Iris pigment epithelial cell (primary cell): ENCODE measurements at regions not wholly inside any gene's neighbourhood (a gene's known extent, or its start where the extent isn't known, plus 50 kb on each side); places are given as distances from the start of the nearest gene placed in this dataset.
"Not testable (repeated sequence)": the region's sequence is repeated elsewhere in the genome, so short reads cannot be mapped to it uniquely, and the experiment has no call there.

Experiments used
- DNase-seq: peaks from one replicate; pipeline ENCODE4 v3.0.0-alpha.2; 2011; ENCODE audit warnings: low read depth

DNA sequence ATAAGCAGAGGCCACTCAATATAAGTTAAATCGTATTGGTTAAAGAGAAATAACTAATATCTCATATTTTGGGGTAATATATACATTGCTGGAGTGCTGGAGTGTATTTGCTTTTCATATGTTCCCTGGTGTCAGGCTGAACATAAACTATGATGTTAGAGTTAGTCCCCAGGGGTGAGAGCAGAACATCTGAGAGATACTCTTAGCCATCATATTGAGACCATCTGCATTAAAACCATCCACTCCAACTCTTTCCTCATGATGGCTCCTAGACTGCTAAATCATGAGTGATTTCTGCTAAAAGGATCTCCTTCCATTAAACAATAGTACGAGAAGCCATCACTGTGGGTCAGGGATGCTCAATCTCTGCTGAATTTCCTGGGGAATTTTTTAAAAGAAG, 436.2 kb downstream of the DTWD2 start:
- no peak for DNase-seq

- no peak for DNase-seq
These were observed 436.6 kb downstream of the DTWD2 start for GRCh38 chr5:118551716-118552115.

GRCh38 chr5:118551031-118551430, 437.3 kb downstream of the DTWD2 start:
- DNase-seq = no peak

DNA sequence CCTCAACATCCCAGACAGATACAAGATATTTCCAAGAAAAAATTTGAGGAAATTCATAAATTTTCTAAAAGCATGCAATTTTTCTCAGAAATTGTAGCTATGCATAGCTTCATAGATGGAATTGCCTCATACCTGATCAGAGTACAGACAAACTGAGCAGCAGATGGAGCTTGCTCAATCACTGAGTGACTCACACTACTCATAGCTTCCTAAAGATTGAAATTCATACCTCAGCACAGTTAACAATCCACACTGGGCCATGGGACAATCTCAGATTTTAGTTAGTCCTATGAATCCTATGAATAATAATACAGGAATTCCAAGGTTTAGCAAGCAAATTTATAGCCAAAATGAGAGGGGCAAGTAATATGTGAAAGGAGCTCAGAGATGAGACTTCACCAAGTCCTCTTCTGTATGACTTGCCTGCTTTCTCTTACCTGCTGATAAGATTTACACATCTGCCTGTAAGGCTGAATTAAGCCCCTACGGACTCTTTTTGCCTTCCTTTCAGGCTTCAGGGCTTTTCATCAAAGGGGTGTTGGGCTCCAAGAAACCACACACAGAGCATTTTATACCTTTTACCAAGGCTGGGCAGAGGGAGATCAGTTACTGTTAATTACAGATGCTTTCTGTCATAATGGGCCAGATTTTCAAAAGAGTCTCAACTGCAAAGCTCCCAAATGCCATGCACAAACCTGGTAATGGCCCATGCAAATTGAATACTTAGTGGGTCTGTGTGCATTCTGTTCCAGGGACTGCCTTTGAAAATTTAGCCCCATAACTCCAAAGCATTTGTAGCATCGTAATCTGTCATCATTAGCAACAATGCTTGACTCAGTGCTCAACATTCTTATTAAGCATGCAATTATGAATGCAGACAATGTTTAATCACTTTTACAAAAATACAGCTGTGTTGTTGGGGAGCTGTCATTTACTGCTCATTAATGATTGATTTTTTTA, 439.3 kb downstream of the DTWD2 start:
- DNase-seq = peak; percentile 51

DNA sequence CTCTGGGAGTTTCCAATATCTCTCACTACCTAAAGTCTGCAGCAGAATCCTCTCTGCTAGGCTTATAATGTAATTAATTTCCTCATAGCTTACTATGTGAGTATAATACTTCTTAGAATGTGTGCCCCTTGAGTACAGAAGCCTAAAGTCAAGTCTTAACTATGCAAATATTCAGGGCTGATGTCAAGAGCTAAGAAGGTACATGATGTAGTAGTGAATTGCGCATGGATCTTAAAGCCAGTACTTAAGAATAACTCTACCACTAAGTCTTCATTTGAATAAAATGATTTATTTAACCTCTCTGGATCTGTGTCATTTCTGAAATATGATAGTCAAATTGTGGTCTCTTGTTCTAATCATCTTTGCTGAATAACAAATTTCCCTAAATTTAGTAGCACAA, 442.9 kb downstream of the DTWD2 start:
- no peak for DNase-seq

- DNase-seq = no peak
These were observed 443.4 kb downstream of the DTWD2 start for GRCh38 chr5:118544887-118545449.

DNA sequence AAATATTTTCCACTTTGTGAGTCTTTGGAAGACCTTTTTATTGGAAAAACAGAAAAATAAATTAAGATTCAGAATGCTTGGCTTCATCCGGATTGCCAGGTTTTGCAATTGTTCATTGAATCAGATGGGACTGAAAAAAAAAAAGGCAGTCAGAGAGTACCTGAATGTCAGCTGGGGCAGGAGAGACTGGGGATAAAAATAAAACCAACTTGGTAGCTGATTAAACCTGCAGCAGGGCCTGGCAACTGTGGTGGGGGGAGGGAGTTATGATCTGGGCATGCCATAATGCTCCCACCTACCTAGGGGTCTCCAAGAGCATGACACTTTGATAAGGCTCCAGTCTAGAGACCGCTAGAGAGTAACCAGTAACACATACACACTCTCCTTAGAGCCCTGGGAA, 454.4 kb downstream of the DTWD2 start:
- DNase-seq = no peak

DNA sequence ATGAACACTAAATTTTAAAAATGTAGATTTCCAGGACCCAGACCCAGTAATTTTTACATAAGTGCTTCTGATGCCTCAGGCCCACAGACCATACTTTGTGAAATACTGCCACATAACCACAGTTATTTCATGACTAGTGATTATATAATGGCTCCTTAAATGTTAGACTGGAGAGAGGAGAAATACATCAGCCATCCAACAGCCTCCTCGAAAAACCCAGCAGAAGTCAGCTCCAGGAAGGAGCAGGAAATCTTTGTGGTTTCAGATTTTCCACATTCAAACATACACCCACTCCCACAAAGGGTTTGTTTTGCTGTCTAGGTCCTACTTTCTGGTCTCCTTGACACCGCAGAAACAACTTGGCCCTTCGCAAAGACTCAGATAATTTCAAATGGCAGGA, 455.2 kb downstream of the DTWD2 start:
- DNase-seq = no peak

DNA sequence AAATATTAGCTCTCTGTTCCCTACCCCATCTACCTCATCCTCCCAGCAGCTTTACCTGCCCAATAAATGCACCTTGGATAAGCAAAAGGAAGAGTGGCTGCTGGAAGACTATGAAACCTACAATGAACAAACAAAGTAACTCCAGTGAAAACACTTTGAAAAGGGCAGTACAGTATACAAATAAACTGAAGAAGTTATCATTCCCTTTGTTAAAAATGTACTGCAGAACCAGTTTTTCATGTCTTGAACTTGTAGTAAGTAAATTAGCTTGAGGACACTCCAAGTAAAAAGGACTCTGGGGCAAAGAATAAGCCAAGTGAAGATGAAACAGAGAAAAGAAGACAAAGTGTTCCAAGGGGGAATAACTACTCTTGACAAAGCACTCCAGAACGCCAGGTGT, 457.1 kb downstream of the DTWD2 start:
- DNase-seq = no peak

DNA sequence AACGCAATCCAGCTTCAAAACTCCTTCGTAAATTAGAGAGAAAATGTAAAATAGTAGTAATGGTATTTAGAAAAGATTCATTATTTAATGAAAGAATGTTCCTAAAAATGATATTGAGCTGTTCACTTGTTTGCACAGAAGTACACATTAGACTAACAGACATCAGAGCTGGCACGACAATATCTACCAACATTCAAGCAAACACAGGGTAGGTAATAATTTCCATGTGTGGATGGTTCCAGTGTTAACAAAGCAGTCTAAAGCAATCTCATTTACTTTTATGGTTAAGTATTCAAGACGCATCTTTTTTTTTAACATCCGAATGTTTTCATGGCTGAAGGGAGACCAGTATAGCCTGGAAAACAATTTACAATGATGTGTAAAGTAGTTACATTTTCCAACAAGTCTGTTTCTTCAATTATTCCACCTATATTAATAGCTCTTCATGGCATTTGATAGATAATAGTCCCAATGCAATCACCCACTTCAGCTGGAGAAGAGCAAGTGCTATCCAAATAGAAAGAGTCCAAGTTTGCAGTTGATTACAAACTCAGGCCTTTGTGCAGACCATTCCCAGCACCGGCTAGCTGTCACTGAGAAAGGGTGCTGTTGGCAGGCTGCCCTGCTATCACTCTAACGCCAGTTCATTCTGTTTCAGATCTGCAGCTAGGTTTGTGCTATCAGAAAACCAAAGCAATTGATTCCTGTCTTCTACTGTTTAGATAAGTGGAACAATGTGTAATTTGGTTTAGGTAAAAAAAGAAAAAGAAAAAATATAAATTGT, 458.8 kb downstream of the DTWD2 start:
- DNase-seq = no peak

- no peak for DNase-seq
These were observed 465.7 kb downstream of the DTWD2 start for GRCh38 chr5:118522626-118523025.

- no peak for DNase-seq
These were observed 467.5 kb downstream of the DTWD2 start for GRCh38 chr5:118520771-118521415.

- no peak for DNase-seq
These were observed 468.9 kb downstream of the DTWD2 start for GRCh38 chr5:118519466-118519865.

- DNase-seq = no peak
These were observed 469.6 kb downstream of the DTWD2 start for GRCh38 chr5:118518720-118519119.

- no peak for DNase-seq
These were observed 476.5 kb downstream of the DTWD2 start for GRCh38 chr5:118511846-118512245.

- no peak for DNase-seq
These were observed 482.0 kb downstream of the DTWD2 start for GRCh38 chr5:118506217-118506852.

- DNase-seq = not testable (repeated sequence)
These were observed 486.1 kb downstream of the DTWD2 start for GRCh38 chr5:118502232-118502631.

DNA sequence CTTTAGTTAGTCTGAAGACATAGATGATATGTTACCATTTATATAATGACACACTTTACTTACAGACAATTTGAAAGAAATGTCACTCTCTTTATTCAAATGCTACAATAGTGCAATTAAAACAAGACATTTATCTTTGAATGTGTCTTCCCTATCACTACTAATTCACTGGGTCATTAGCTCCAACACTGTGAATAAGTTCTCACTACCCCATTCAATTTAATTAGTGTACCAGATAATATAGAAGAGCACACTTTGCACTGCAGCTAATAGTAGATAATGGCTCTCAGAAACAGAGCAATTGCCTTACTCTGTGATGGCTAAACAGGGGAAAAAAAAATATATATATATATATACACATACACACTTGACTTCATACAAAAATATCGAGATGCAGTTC, 497.0 kb downstream of the DTWD2 start:
- no peak for DNase-seq

- no peak for DNase-seq
These were observed 501.6 kb downstream of the DTWD2 start for GRCh38 chr5:118486647-118487225.

DNA sequence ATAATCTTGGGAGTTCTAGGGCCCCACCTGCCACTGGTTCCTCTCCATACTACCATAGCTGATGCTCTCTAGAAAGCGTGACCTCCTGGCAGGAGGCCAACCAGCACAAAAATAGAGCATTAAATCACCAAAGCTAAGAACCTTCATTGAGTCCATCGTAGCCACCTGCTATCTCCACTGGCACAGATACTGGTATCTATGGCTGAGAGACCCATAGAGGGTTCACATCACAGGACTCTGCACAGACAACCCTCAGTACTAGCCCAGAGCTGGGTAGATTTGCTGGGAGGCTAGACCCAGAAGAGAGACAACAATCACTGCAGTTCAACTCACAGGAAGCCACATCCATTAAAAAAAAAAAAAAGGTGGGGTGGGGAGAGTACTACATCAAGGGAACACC, 509.1 kb downstream of the DTWD2 start:
- DNase-seq = no peak

DNA sequence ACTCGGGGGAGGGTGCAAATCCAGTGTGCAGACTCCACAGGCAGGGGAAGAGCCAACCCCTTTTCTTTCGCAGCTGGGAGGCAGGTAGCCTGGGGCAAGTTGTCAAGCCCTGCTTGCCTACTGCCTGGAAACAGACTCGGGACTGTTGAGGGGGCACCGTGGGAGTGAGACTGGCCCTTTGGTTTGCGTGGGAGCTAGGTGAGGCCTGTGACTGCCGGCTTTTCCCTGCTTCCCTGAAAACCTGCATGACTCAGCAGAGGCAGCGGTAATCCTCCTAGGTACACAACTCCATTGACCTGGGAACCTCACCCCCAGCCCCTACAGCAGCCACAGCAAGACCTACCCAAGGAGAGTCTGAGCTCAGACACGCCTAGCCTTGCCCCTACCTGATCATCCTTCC, 509.5 kb downstream of the DTWD2 start:
- no peak for DNase-seq
